NOMO-1 (cell line): ENCODE measurements at regions not wholly inside any gene's neighbourhood (a gene's known extent, or its start where the extent isn't known, plus 50 kb on each side); places are given as distances from the start of the nearest gene placed in this dataset.

ENCODE experiments used
- DNase-seq, 2 experiments: peaks; one replicate each; lab custom pipeline; 2025; ENCODE audit not compliant: unreplicated experiment in 2 of 2; lab: John Stamatoyannopoulos, UW

DNA sequence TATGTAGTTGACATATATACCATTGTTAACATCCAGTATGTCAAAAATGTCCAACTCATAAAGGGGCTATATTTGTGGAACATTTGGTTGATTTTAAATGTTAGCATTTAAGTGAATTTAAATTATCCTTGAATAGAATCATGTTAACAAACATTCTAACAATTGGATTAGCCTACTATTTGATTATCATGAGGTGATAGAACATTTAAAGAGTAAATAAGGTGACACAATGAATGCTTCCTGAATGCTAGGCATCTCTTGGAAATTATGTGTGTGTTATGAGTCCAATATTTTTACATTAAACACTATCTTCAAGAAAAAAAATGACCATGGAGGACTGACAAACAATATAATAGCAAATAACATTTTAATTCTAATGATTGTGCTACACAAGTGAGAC, 901.9 kb upstream of the AGA start:
- DNase-seq: no peak

DNA sequence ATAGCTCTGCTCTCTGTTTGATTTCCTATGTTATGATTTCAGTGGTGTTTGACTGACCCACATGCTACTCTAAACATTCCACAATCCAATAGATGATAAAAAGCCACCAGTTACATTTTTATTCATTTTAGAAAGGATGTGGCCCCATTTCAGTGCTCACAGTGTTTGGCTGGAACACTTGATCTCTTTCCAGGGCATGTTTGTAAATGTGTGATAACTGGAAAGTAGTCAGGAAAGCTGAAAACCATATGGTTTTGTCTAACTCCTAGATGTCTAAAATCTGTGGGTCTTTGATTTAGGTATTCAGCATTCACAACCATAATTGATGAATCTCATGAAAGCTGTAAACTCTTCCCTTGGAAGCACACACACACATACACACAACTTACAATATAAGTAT, 904.9 kb upstream of the AGA start:
- DNase-seq: no peak

DNA sequence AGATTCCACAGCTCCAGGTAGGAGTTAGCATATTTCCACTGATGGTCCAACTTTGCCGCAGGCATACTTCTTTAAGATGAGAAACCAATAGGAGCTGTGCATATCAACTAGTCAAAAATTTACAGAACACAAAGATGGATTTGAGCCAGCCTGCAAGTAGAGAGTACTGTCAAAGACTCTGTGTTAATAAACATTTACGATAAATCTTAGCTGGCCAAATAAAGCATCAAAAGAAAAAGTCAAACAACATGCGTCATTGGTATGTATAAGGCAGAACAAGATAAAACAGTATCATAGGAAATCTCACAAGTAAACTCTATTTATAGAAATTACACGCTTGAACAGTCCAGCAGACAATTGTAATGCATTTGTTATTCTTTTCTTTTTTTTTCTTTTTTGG, 907.4 kb upstream of the AGA start:
- no peak for DNase-seq

DNA sequence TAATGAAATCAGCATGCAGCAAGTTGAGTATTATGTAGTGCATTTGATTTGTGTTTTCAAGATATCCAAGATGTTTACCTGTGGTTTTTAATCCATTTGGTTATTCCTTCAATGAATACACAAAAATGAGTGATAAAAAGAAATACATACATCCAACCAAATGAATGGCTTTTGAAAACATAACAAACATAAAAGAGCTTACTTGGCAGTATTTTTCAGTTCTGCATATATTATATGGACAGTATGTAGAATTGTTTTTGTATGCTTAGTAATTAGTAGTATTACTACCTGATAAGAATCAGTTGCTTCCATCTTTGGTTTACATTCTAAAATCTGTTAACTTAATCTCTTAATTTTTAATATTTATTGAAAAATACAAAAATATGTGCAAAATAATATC, 908.9 kb upstream of the AGA start:
- DNase-seq: no peak

DNA sequence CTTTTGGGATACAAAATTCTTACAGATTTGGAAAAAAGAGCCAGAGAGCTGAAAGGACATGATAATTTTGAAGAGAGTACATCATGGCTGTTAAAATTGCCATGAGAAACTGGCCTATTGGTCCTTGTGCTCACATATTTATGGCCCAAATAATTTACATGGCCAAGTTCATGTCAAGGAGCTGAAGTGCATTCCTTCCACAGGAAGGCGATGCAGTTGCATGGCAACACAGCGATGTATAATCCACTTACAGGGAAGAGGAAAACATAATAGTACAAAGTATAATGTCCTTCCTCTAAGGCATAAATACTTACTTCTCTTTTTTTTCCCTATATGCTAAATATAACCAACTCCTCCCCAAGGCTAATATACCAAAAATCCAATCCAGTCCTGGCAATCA, 914.5 kb upstream of the AGA start:
- no peak for DNase-seq

DNA sequence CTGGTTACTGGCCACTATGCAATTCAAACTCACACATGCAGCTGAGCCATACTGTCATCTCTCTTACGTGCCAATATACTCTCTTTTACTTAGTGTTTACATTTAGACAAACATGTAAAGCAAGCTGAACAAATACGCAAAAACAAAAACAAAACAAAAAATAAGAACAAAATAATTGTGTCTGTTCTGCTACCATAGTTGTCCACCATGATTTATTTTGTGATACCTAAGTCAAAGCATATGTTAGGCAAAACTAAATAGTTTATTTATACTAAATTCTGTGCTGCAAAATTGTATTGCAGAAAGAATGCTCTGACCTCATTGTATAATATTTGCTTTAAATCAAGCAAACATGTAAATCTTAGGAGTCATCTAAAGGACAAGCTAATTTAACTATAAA, 943.2 kb upstream of the AGA start:
- no peak for DNase-seq

DNA sequence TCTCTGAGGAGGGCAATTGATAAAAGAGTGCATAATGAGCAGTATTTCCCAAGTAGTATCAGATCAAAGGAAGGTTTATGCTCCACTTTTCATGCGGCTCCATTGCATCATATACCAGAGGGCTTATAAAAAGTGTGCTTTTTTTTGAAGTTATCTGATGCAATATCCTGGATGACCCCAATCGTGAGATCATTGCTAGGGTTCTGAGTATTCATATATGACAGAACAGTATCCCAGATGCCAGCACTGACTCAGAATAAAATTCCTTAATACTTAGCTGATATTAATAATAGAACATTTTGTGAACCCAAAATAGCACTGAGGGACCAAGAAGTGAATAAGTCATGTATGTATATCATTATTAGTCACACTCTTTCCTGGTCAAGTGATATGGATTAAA, 945.5 kb upstream of the AGA start:
- no peak for DNase-seq

DNA sequence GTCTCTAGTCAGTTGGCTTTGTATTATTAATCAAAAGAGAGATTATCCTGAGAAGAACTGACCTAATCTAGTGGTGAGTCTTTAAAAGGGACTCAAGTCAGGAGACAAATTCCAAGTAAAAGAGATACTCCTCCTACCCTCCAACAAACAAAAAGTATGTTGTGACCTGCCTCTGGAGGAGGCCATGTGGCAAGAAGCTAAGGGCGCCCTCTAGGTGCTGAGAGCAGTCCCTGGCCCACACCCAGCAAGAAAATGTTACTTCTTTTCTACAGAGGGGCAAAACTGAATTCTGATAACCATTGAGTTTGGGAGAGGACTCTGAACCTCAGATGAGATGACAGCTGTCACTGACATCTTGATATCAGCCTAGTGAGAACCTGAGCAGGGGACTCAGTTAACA, 953.6 kb upstream of the AGA start:
- no peak for DNase-seq

DNA sequence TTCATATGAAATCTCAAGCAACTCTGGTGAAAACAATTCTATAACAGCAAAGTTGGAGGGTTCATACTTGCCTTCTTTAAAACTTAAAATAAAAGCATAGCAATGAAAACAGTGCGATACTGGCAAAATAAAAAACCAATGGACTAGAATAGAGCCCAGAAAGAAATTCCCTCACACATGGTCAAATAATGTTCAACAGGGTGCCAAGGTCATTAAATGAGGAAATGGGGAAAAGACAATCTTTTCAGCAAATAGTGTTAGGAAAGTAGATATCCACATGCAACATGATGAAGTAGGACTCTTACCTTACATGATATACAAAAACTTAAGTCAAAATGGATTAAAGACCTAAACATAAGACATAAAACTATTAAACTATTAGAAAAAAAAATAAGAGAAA, 970.2 kb upstream of the AGA start:
- DNase-seq: no peak

DNA sequence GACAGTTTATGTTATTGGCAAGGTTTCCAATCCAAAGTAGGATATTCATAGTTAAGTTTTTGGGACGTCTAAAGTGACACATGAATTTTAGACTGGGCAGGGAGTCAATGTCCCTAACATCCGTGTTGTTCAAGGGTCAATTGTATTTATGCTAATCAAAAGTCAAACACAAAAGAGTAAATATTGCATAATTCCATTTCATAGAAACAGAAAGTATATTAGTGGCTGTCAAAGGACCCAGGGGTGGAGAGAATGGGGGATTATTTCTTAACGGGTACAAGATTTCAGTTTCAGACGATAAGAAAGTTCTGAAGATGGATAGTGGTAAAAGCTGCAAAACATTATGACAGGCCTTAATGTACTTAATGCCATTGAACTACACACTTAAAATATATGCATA, 971.8 kb upstream of the AGA start:
- DNase-seq: no peak

DNA sequence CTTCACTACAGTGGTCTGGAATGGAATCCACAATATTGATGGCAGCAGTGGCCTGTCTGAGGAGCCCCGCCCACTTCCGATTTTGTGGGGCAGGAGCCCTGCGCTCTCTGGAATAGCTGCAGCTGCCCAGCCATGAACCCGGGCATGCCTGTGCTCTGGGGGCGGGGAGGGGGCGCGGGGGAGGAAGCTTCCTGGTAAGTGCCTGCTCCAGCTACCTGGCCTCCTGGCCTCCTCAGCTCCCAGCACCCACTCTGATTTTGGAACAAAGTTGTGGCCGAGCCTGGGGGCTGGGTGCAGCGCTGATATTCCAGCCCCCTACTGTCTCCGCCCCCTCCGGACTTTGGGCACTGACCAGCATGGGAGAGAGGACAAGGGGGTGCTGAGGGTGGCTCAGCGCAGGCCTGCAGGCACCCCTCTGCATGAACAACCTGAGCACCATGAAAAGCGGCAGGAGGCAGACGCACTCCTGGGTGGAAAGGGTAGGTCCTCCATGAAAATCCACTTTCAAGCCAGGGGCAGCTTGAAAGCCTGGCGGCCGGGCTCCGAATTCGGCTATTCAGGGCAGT, 972.7 kb upstream of the AGA start:
- DNase-seq: no peak

DNA sequence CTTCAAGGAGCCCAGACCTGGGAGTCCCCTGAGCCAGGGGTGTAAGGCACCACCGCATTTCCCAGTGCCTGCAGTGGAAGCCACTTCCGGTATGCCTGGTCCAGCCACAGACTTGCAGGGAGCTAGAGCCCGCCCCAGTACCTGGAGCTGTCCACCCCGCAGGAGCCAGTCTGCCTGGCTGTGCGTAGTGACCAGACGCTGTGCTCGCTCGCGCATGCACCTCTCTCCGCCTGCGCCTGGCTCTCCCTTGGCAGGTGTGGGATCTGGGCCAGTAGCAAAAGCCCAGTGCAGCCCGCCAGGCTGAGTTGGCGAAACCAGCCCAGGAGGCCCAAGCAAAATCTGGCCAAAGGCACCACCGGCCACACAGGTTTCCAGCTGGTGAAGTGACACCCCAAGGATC, 973.7 kb upstream of the AGA start:
- no peak for DNase-seq

DNA sequence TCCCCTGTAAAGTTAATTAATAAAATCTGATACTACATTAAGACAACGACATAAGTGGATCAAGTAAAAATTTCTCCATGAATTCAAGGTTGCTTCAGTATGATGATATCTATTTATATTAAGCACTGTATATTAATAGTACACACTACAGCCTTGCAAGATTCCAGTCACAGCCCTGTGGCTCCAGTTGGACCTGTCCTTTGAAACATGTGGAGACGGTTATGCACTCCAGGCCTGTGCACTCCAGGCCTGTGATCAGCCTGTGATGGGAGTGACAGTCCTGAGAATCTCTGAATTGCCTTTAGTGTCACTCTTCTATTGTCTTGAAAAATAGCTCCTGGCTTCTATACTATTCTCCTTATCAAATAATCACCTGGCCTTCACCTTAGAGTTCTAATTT, 981.1 kb upstream of the AGA start:
- no peak for DNase-seq

DNA sequence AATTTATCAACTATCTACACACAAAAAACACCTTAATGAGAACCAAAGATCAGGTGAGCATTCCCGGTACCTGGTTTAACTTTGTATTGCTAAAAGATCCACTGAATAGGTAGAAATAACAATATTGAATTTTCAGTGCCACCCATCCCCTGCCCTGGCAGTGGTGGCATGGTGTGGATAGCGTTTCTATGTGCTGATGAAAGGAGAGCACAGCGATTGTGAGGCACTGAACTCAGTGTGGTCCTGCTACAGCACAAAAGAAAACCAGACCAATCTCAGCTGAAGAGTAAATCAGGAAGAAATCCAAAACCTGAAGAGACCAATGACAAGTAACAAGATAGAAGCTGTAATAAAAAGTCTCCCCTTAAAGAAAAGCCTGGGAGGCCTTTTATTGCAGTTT, 984.6 kb upstream of the AGA start:
- DNase-seq: no peak

DNA sequence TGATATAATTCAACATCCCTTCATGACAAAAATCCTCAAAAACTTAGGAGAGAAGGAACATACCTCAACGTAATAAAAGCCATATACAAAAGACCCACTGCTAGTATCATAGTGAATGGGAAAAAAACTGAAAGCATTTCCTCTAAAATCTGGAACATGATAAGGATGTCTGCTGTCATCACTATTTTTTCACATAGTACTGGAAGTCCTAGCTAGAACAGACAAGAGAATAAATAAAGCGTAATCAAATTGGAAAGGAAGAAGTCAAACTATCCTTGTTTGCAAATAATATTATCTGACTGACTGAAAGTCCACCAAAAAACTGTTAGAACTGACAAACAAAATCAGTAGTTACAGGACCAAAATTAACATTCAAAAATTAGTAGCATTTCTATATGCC, 985.4 kb upstream of the AGA start:
- DNase-seq: no peak

DNA sequence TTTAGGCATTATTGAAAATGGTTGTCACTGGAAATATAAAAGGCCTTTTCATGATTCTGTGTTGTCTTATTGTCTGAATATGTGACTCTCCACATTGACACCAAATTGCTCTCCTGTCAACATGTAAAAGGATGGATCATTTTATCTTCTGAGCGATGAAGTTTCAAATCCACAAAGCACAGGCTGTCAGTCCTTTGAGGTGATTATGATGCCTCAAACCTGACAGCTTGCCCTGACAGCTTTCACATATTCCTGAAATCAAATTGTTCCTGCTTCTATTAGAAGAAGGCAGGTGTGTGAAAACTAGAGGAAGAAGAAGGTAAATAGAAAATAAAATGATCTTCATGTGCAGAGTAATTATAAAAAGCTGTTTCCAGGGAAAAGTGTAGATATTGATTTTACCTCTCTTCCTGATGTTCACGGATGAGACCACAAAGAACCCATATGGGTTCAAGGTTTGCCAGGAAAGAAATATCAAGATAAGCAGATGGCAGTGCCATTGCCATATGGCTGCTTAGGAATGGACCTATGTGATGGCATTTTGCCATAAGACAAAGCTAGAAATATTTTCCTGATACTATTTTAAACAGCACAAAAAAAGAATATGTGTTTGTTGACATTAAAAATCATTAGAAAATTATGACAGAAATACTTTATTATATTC, 1006.3 kb upstream of the AGA start:
- DNase-seq: no peak

DNA sequence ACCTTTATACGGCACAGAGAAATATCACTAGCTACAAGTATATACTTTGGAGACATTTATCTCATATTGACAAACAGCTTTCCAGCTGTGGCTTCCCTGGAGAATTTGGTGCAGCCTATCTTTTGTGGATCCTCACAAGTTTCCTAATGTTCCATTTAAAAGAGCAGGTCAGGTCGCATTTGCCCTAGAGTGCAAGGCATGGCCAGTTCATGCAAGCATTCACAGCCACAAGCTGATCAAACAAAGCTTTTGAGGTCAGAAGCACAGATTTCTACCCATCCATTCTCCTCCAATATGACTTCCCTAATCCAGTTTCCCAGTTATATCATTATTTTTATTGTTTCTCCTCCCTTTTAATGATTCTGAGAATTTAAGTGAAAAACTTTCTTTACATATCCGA, 1008.4 kb upstream of the AGA start:
- DNase-seq: no peak

DNA sequence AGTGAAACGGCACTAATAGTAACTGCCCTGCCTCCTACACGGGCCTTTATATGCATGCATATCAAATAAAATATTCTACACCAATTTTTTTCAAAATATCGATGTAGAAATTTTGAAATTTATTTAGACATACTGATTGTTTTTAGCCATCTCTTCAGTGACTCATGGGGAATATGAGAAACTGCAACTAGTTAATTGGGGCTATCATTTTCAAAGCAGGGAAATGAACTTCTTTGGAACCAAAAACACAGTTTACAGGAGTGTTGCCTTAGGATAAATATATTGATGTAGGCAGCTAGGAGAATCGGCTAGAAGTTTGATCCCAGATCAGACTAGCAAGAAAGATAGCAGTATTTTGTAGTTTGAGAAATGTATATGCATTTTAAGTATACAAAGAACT, 1010.8 kb upstream of the AGA start:
- no peak for DNase-seq

DNA sequence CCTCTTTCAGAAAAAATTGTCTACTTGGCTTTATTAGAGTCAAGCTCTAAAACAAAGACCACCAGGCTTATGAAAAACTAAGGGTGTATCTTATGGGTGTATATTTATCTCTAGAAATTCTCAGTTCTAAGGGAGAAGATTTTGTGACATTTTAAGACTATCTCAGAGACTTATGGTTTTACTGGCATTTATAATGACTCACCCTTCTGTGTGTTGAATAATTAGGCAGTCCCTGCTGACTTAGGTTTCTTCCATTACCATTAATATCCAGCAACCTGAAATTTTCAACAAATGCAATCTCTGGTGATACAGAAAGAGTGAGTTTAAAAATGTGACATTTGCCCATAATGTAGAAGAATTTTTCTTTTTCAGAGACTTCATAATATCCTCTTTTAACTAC, 1015.0 kb upstream of the AGA start:
- no peak for DNase-seq

DNA sequence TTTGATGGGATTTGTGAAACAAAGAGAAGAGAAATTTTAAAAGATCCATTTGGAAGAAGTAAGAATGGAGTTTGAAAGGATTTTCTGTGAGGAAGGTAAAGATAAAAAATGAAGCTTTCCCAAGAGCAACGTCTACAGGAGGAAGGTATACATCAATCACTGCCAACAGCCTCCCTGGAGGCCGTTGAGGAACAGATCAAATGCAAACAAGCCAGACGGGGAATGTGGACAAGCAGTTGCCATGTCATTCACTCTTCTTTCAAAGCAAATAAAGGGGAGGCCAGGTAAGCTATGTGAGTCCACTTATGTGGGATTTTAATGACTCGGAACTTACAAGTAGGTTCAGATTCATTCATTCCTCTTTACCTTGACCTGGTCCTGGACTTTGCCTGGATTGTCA, 1020.5 kb upstream of the AGA start:
- DNase-seq: no peak

DNA sequence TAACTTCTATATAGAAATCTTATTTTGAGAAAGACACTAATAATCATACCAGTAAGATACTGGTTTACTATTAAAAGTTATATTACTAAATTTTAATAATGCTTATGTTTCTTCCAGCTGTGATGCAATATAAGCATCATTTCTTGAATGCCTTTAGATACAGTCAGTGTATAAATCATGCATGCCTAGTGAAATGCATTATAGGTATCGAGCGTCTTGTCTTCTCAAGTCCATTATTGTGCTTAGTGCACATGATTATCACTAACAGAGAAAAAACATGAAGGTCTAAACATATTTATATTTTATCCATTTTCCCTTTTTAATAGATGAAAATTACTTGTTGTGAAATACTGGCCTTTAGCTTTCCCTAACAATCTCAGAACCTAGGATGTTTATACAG, 1021.5 kb upstream of the AGA start:
- no peak for DNase-seq

DNA sequence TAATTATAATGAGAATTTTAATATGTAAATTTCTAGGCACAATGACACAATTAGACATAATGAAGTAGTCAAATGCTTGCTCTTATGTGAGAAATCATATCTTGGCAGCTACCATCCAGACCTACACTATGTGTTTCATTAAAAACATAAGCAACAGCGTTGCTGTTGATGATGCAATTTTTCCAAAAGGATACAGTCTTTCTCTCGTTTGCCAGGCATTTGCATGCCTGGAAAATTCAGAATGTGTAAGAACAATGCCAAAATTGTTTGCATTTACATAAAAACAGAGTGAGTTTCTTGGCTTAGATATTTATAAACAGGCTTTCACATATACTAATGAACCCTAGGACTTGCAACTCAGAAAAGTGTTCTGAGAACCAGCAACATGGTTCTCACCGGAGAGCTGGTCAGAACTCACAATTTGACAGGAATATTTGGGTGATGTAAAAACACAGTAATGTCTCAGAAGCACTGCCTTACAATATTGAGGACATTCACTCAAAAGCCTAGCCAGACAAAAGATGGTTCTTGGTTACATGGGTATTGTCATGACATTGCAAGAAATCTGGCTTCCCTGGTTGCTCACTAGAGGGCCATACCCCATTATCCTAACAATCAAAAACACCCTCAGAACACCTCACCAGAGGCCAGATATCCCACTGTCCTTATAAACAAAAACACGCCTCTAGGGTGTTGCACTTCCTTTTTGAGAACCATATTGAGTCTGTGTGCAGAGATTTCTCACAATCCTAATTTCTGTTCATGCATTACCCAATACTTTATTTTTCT, 1029.0 kb upstream of the AGA start:
- DNase-seq: no peak
